GM12872 (cell line): ENCODE measurements at regions not wholly inside any gene's neighbourhood (a gene's known extent, or its start where the extent isn't known, plus 50 kb on each side); places are given as distances from the start of the nearest gene placed in this dataset.

Experiments
- TF ChIP-seq, protein P1 (sequence below): IDR thresholded peaks from 3 replicates; pipeline ENCODE4 v1.5.1; 2011; ENCODE audit warnings: low read depth, mild to moderate bottlenecking, low read length, moderate library complexity; ENCODE audit not compliant: insufficient read depth

DNA sequence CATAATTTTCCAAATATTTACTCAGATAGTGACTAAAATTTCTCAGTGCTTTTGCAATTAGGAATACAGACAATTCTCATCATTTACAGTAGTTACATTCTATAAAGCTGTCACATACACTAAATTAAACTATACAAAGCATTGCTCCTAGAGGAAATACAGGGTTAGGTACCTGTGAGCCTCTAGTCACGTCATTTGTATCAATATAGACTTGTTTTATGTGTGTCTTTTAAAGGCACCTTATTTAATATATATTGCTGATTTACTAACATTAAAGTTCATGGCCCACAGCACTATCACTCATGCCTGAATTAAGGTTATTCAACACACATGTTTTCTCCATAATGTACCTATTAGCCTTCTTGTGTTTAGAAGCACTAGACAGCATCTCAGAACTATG, 78.7 kb downstream of the PABPC4L start:
- TF ChIP-seq, protein P1, sequence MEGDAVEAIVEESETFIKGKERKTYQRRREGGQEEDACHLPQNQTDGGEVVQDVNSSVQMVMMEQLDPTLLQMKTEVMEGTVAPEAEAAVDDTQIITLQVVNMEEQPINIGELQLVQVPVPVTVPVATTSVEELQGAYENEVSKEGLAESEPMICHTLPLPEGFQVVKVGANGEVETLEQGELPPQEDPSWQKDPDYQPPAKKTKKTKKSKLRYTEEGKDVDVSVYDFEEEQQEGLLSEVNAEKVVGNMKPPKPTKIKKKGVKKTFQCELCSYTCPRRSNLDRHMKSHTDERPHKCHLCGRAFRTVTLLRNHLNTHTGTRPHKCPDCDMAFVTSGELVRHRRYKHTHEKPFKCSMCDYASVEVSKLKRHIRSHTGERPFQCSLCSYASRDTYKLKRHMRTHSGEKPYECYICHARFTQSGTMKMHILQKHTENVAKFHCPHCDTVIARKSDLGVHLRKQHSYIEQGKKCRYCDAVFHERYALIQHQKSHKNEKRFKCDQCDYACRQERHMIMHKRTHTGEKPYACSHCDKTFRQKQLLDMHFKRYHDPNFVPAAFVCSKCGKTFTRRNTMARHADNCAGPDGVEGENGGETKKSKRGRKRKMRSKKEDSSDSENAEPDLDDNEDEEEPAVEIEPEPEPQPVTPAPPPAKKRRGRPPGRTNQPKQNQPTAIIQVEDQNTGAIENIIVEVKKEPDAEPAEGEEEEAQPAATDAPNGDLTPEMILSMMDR: no peak

DNA sequence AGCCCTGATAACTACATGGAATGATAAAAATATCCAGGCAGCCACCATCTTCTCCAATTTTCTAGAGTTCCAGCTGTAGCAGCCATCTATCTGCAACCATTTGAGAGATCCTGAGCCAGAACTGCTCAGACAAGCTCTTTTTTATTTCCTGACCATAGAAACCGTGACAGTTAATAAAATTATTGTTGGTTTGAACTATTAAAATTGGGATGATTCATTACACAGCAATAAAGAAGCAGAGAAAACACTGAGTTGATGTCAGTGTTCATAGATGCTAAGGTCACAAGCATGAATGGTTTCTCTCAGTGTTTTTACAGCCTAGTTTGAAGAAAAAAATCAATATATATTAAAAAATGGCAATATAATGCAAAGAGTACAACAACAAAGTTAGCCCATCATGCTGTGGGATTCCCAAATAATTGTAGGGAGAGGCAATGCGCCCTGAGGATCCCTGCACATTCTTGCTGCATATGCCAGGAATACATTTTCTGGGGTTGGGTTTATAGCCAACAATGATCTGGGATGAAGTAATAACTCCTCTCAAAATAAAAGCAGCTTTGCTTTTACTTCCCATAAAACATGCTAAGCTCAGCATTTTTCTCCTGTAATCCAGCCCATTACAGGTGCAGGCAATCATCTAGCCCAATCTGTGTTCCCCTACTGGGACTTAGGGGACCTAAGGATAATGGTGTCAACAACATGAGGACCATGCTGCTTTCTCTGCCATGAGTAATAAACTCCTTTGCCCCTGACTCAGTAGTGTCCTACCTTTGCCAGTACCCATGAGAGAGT, 84.0 kb downstream of the PABPC4L start:
- TF ChIP-seq, protein P1: no peak

DNA sequence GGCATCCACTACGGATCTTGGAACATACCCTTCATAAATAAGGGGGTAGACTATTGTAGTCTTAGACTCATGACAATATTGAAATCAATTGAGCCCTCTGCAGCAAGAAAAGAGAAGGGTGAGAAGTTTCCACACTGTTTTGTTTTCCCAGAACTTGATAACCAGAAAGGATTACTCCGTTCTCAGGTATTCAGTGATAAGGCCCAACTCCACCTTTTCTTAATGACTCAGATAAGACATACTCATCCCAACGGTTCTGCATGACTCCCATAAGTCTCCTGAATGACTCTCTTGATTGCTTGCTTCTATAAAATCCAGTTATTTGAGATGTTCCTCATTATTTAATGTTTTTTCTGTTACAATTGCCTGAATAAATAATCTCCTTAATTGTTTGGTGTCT, 111.7 kb downstream of the PABPC4L start:
- TF ChIP-seq, protein P1: no peak

DNA sequence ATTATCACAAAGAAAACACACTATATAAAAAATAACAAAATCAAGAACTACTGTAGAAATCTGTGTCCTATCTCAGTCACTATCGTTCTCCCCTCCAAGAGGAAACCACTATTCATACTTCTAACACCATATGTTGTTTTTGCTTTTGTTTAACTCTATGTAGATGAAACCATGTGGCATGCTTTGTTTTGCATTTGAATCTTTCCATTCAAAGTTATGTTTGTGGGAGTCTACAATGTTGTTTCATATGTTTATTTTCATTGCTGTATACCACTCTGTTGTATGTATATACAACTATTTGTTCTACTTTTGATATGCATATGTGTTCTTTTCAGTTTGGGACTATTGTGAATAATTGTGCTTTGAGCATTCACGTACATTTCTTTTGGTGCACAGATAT, 116.1 kb downstream of the PABPC4L start:
- TF ChIP-seq, protein P1: no peak

- TF ChIP-seq, protein P1: no peak
These were observed 123.2 kb downstream of the PABPC4L start for GRCh38 chr4:134078230-134078914.

GRCh38 chr4:134073711-134074110, 127.9 kb downstream of the PABPC4L start:
- TF ChIP-seq, protein P1: no peak

DNA sequence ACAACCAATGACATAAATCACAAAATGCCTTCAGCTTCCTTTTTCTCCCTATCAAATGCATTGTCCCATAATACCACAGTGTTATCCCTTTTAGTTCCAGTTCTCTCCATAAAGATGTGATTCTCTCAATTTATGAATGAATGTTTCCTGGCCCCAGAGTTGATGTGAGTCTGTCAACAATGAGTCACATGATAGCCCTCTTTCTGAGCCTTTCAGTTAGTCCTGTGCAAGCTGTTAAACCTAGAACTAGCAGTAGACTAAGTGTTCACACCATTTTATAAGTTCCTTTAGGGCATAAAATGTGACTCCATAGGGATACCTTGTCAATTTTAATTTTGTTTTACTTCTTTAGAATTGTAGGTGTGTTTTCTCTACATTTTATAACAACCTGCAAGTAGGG, 129.5 kb downstream of the PABPC4L start:
- TF ChIP-seq, protein P1: no peak
